ENCODE measurements at regions not wholly inside any gene's neighbourhood (a gene's known extent, or its start where the extent isn't known, plus 50 kb on each side); places are given as distances from the start of the nearest gene placed in this dataset.

DNA sequence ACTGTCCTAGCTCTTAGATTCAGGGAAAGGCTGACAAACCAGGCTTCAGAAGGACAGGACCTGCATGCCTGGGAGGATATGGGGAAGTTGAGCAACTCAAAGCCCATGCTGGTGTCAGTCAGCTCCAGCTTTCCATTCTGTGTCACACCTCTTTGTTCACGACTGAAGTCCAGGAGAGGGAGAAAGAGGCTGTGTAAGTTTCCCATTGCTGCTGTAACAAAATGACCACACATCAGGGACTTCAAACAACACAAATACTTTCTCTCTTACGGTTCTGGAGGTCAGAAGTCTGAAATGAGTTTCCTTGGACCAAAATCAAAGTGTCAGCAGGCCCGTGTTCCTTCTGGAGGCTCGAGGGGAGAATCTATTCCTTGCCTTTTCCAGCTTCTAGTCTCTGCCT is 50.6 kb upstream of the STX18 start:
- no peaks in the 10 kb centered on the region for H3K4me1 ChIP-seq (replicated peaks; ENCODE audit: insufficient read depth)
- BruUV-seq (replicated peaks): no TSS peak
- TF ChIP-seq EZH2 (IDR thresholded peaks at IDR 0.05; ENCODE audit: low read depth): no peak
- TF ChIP-seq, protein P1, sequence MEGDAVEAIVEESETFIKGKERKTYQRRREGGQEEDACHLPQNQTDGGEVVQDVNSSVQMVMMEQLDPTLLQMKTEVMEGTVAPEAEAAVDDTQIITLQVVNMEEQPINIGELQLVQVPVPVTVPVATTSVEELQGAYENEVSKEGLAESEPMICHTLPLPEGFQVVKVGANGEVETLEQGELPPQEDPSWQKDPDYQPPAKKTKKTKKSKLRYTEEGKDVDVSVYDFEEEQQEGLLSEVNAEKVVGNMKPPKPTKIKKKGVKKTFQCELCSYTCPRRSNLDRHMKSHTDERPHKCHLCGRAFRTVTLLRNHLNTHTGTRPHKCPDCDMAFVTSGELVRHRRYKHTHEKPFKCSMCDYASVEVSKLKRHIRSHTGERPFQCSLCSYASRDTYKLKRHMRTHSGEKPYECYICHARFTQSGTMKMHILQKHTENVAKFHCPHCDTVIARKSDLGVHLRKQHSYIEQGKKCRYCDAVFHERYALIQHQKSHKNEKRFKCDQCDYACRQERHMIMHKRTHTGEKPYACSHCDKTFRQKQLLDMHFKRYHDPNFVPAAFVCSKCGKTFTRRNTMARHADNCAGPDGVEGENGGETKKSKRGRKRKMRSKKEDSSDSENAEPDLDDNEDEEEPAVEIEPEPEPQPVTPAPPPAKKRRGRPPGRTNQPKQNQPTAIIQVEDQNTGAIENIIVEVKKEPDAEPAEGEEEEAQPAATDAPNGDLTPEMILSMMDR (conservative IDR thresholded peaks at IDR 0.05): no peak
- no peak for DNase-seq
- intact Hi-C loops (cut with micrococcal nuclease; ENCODE audit: unreplicated experiment): no loop called here
- ChIA-PET CTCF (no interaction called here), POLR2A (ENCODE audit: unreplicated experiment) (interaction anchor here (0.7 kb wide), 1 partner anchor 37 kb away, joined by 4 read pairs; no protein-coding TSS in a partner anchor)
- no peaks in the 10 kb centered on the region for H3K36me3 ChIP-seq (ENCODE audit: low read depth)
- H3K9me3 ChIP-seq (ENCODE audit: insufficient read depth, low read depth): no peaks in the 10 kb centered on the region
- no peaks in the 10 kb centered on the region for H3K79me2 ChIP-seq (ENCODE audit: low read depth)
- no peaks in the 10 kb centered on the region for H4K20me1 ChIP-seq (ENCODE audit: insufficient read depth)
- no peaks in the 10 kb centered on the region for H3F3A ChIP-seq (ENCODE audit: insufficient read depth, low read depth)
- H3K9me2 ChIP-seq (ENCODE audit: insufficient read depth): no peaks in the 10 kb centered on the region
- no peak overlapping the region for H2AFZ ChIP-seq
- no peak overlapping the region for H3K4me2 ChIP-seq
- H3K27me3 ChIP-seq (ENCODE audit: insufficient read depth, low read depth): no peaks in the 10 kb centered on the region
- no peak overlapping the region for H3K27ac ChIP-seq
- no peak overlapping the region for H3K4me3 ChIP-seq

All from PC-9 (cell line).